ENCODE measurements at regions not wholly inside any gene's neighbourhood (a gene's known extent, or its start where the extent isn't known, plus 50 kb on each side); places are given as distances from the start of the nearest gene placed in this dataset.
A peak's percentile ranks its signal among the peaks of the same experiment; 100 is the strongest.

GRCh38 chr11:128219731-128220120 lies 367.6 kb downstream of the ETS1 start:
- no peak for DNase-seq (ENCODE audit: low spot score)

GRCh38 chr11:128216198-128216597 lies 371.2 kb downstream of the ETS1 start:
- DNase-seq (ENCODE audit: low spot score): no peak

- DNase-seq (ENCODE audit: low spot score): no peak
Observed at GRCh38 chr11:128215238-128215882, 372.0 kb downstream of the ETS1 start.

GRCh38 chr11:128214263-128214662 lies 373.1 kb downstream of the ETS1 start:
- DNase-seq (ENCODE audit: low spot score): no peak

- no peak for DNase-seq (ENCODE audit: low spot score)
Observed at GRCh38 chr11:128213461-128213860, 373.9 kb downstream of the ETS1 start.

- no peak for DNase-seq (ENCODE audit: low spot score)
Observed at GRCh38 chr11:128212324-128212723, 375.0 kb downstream of the ETS1 start.

- peak; percentile 88 for DNase-seq (ENCODE audit: low spot score)
Observed at GRCh38 chr11:128210148-128210940, 377.0 kb downstream of the ETS1 start.

GRCh38 chr11:128209138-128209435 lies 378.3 kb downstream of the ETS1 start:
- DNase-seq (ENCODE audit: low spot score): no peak

GRCh38 chr11:128208329-128209137 lies 378.8 kb downstream of the ETS1 start:
- DNase-seq (ENCODE audit: low spot score): peak; percentile 87

- DNase-seq (ENCODE audit: low spot score): peak; percentile 81
Observed at GRCh38 chr11:128207861-128208321, 379.5 kb downstream of the ETS1 start.

GRCh38 chr11:128206461-128206860 lies 380.9 kb downstream of the ETS1 start:
- DNase-seq (ENCODE audit: low spot score): no peak

GRCh38 chr11:128205796-128206195 lies 381.6 kb downstream of the ETS1 start:
- no peak for DNase-seq (ENCODE audit: low spot score)

- no peak for DNase-seq (ENCODE audit: low spot score)
Observed at GRCh38 chr11:128204898-128205297, 382.5 kb downstream of the ETS1 start.

GRCh38 chr11:128201801-128202200 lies 385.6 kb downstream of the ETS1 start:
- DNase-seq (ENCODE audit: low spot score): no peak

- no peak for DNase-seq (ENCODE audit: low spot score)
Observed at GRCh38 chr11:128201009-128201408, 386.3 kb downstream of the ETS1 start.

GRCh38 chr11:128200467-128200866 lies 386.9 kb downstream of the ETS1 start:
- no peak for DNase-seq (ENCODE audit: low spot score)

- no peak for DNase-seq (ENCODE audit: low spot score)
Observed at GRCh38 chr11:128198216-128198772, 389.1 kb downstream of the ETS1 start.

- DNase-seq (ENCODE audit: low spot score): no peak
Observed at GRCh38 chr11:128196235-128196634, 391.1 kb downstream of the ETS1 start.

- no peak for DNase-seq (ENCODE audit: low spot score)
Observed at GRCh38 chr11:128195756-128196155, 391.6 kb downstream of the ETS1 start.

GRCh38 chr11:128195057-128195751 lies 392.2 kb downstream of the ETS1 start:
- no peak for DNase-seq (ENCODE audit: low spot score)

- no peak for DNase-seq (ENCODE audit: low spot score)
Observed at GRCh38 chr11:128194216-128194615, 393.1 kb downstream of the ETS1 start.

GRCh38 chr11:128193615-128194014 lies 393.7 kb downstream of the ETS1 start:
- DNase-seq (ENCODE audit: low spot score): no peak
